H1 (cell line): ENCODE measurements at regions not wholly inside any gene's neighbourhood (a gene's known extent, or its start where the extent isn't known, plus 50 kb on each side); places are given as distances from the start of the nearest gene placed in this dataset.

Experiments used
- CTCF ChIA-PET: fragments of 300-600 bp; sonication (Branson Sonifier 250); formaldehyde crosslinking; loops from one replicate; lab custom pipeline; 2021; ENCODE audit not compliant: partially characterized antibody; lab: Charles Lee
- POLR2A ChIA-PET: fragments of 300-600 bp; sonication (Branson Sonifier 250); formaldehyde crosslinking; loops from one replicate; lab custom pipeline; 2021; ENCODE audit warnings: inconsistent platforms; ENCODE audit not compliant: partially characterized antibody; lab: Charles Lee
- DNase-seq, 2 experiments: peaks; one replicate each; pipeline versions ENCODE4 v3.0.0 to v3.0.0-alpha.2; 2010 to 2022; ENCODE audit warnings: low spot score in 2 of 2, low read depth in 1 of 2, mixed read lengths in 1 of 2
- FAIRE-seq: peaks from 2 replicates; lab custom pipeline; 2011; peaks lifted over from hg19 to GRCh38; lab: Jason Lieb, UNC
- H2AFZ ChIP-seq: 2 replicates; pipeline ENCODE4 v1.8.1; 2012; ENCODE audit warnings: low read length, inconsistent platforms
- H2AK5ac ChIP-seq: 2 replicates; pipeline ENCODE4 v1.6.1; 2013; ENCODE audit warnings: low read depth, low read length
- H2BK120ac ChIP-seq: replicated peaks from 2 replicates; pipeline ENCODE3; 2013; ENCODE audit warnings: low read depth, low read length, inconsistent platforms
- H2BK12ac ChIP-seq: 2 replicates; pipeline ENCODE4 v1.6.1; 2013; ENCODE audit warnings: low read depth, low read length
- H2BK15ac ChIP-seq: 2 replicates; pipeline ENCODE4 v1.6.1; 2013; ENCODE audit warnings: low read length
- H2BK20ac ChIP-seq: 2 replicates; pipeline ENCODE4 v1.6.1; 2013; ENCODE audit warnings: low read length
- H2BK5ac ChIP-seq: 2 replicates; pipeline ENCODE4 v1.6.1; 2013; ENCODE audit warnings: low read depth, low read length
- H3K14ac ChIP-seq: 2 replicates; pipeline ENCODE4 v1.6.1; 2013; ENCODE audit warnings: inconsistent platforms; ENCODE audit not compliant: insufficient read length
- H3K18ac ChIP-seq: 2 replicates; pipeline ENCODE4 v1.6.1; 2013; ENCODE audit warnings: low read length; ENCODE audit errors: extremely low read depth
- H3K23ac ChIP-seq: 2 replicates; pipeline ENCODE4 v1.6.1; 2013; ENCODE audit warnings: inconsistent platforms; ENCODE audit not compliant: insufficient read length
- H3K23me2 ChIP-seq: 2 replicates; pipeline ENCODE4 v1.6.1; 2013; ENCODE audit warnings: low read depth, low read length
- H3K27ac ChIP-seq: 2 replicates; pipeline ENCODE4 v1.6.1; 2011; ENCODE audit warnings: low read depth, low read length, inconsistent platforms
- H3K27me3 ChIP-seq, 4 experiments: replicated peaks in 1 of 4; 1 replicate in 1 of 4; 2 replicates in 3 of 4; pipeline versions ENCODE4 v1.6.1 to v1.8.1; 2011 to 2013; ENCODE audit warnings: low read length in 3 of 4, mild to moderate bottlenecking in 3 of 4, inconsistent platforms in 2 of 4, mixed read lengths in 2 of 4, moderate library complexity in 1 of 4; ENCODE audit not compliant: control insufficient read depth in 3 of 4, insufficient read depth in 3 of 4; ENCODE audit errors: extremely low read depth in 1 of 4
- H3K36me3 ChIP-seq, 4 experiments: 2 replicates each; pipeline versions ENCODE4 v1.6.1 to v1.8.1; 2011 to 2013; ENCODE audit warnings: mild to moderate bottlenecking in 4 of 4, low read length in 3 of 4, moderate library complexity in 2 of 4, control low read depth in 1 of 4, inconsistent platforms in 1 of 4; ENCODE audit not compliant: insufficient read depth in 4 of 4, control insufficient read depth in 2 of 4
- H3K4ac ChIP-seq: replicated peaks from 2 replicates; pipeline ENCODE3; 2013; ENCODE audit warnings: low read length, low read depth, mixed read lengths, inconsistent platforms; ENCODE audit not compliant: insufficient read length
- H3K4me1 ChIP-seq, 4 experiments: replicated peaks in 1 of 4; 1 replicate in 1 of 4; 2 replicates in 3 of 4; pipeline versions ENCODE4 v1.6.1 to v1.8.1; 2011 to 2013; ENCODE audit warnings: low read length in 3 of 4, inconsistent platforms in 2 of 4, mixed read lengths in 1 of 4; ENCODE audit not compliant: insufficient read depth in 4 of 4, control insufficient read depth in 3 of 4
- H3K4me2 ChIP-seq, 2 experiments: 2 replicates each; pipeline versions ENCODE4 v1.6.1 to v1.8.1; 2011 to 2013; ENCODE audit warnings: low read depth in 2 of 2, low read length in 2 of 2, control low read depth in 1 of 2, inconsistent platforms in 1 of 2, mild to moderate bottlenecking in 1 of 2; ENCODE audit not compliant: insufficient read depth in 1 of 2
- H3K4me3 ChIP-seq, 4 experiments: fragments of 200-600, 300-600 bp in 1 of 4; sonication (generic), shearing (Covaris generic), sonication (Bioruptor Twin) in 1 of 4; 2 replicates each; pipeline versions ENCODE4 v1.5.1 to v1.8.1; 2011 to 2016; ENCODE audit warnings: low read length in 4 of 4, low read depth in 3 of 4, control low read depth in 2 of 4, inconsistent platforms in 2 of 4, mild to moderate bottlenecking in 2 of 4, mixed read lengths in 1 of 4, moderate library complexity in 1 of 4; ENCODE audit not compliant: insufficient read depth in 2 of 4; ENCODE audit errors: extremely low read depth in 1 of 4
- H3K56ac ChIP-seq: replicated peaks from 2 replicates; pipeline ENCODE3; 2013; ENCODE audit warnings: low read depth, mild to moderate bottlenecking, mixed read lengths, low read length, inconsistent platforms; ENCODE audit not compliant: insufficient read length
- H3K79me1 ChIP-seq: 2 replicates; pipeline ENCODE4 v1.6.1; 2013; ENCODE audit warnings: low read depth, low read length, control low read depth
- H3K79me2 ChIP-seq, 2 experiments: 2 replicates each; pipeline versions ENCODE4 v1.6.1 to v1.8.1; 2012 to 2013; ENCODE audit warnings: low read length in 2 of 2, mild to moderate bottlenecking in 2 of 2, inconsistent platforms in 1 of 2; ENCODE audit not compliant: insufficient read depth in 2 of 2, control insufficient read depth in 1 of 2
- H3K9ac ChIP-seq, 4 experiments: replicated peaks in 1 of 4; 1 replicate in 1 of 4; 2 replicates in 3 of 4; pipeline versions ENCODE4 v1.6.1 to v1.8.1; 2011 to 2013; ENCODE audit warnings: low read depth in 3 of 4, low read length in 3 of 4, control low read depth in 2 of 4, mild to moderate bottlenecking in 2 of 4, moderate library complexity in 2 of 4, inconsistent platforms in 1 of 4; ENCODE audit errors: extremely low read depth in 1 of 4
- H3K9me3 ChIP-seq, 2 experiments: 2 replicates each; pipeline versions ENCODE4 v1.6.1 to v1.8.1; 2012 to 2013; ENCODE audit warnings: mild to moderate bottlenecking in 2 of 2, moderate library complexity in 2 of 2, control low read depth in 1 of 2, inconsistent platforms in 1 of 2, low read depth in 1 of 2, low read length in 1 of 2, mixed read lengths in 1 of 2; ENCODE audit not compliant: insufficient read depth in 2 of 2
- H4K20me1 ChIP-seq, 2 experiments: replicated peaks in 1 of 2; 2 replicates each; pipeline versions ENCODE3 to v1.8.1; 2011 to 2013; ENCODE audit warnings: inconsistent platforms in 2 of 2, low read length in 2 of 2, mild to moderate bottlenecking in 1 of 2; ENCODE audit not compliant: insufficient read depth in 2 of 2, control insufficient read depth in 1 of 2
- H4K5ac ChIP-seq: 2 replicates; pipeline ENCODE4 v1.6.1; 2013; ENCODE audit warnings: low read length, low read depth, mixed read lengths, inconsistent platforms; ENCODE audit not compliant: insufficient read length
- H4K8ac ChIP-seq: 2 replicates; pipeline ENCODE4 v1.8.0; 2013; ENCODE audit warnings: mild to moderate bottlenecking, moderate library complexity, low read length, inconsistent platforms; ENCODE audit not compliant: insufficient read depth; ENCODE audit errors: extremely low read depth
- H4K91ac ChIP-seq: replicated peaks from 2 replicates; pipeline ENCODE3; 2013; ENCODE audit warnings: low read length, mixed read lengths, inconsistent platforms; ENCODE audit not compliant: insufficient read length
- JUND ChIP-seq: IDR thresholded peaks from 2 replicates; pipeline ENCODE4 v1.6.1; 2011; ENCODE audit warnings: mild to moderate bottlenecking, improper control_type of control experiment, low read length
- KDM1A ChIP-seq: fragments of 200-600, 300-600 bp; sonication (generic); IDR thresholded peaks from 2 replicates; pipeline ENCODE4 v1.7.1; 2016; ENCODE audit warnings: mild to moderate bottlenecking, low read length, borderline replicate concordance
- MAFK ChIP-seq: IDR thresholded peaks from 2 replicates; pipeline ENCODE4 v1.6.1; 2012; ENCODE audit warnings: low read depth, mild to moderate bottlenecking, improper control_type of control experiment, low read length
- SUZ12 ChIP-seq: fragments of 200-600 bp; sonication (generic); IDR thresholded peaks from 2 replicates; pipeline ENCODE4 v1.6.1; 2012; ENCODE audit warnings: mild to moderate bottlenecking, inconsistent platforms, low read length, moderate library complexity, mixed read lengths
- WGBS, 2 experiments: shearing (Covaris generic) in 1 of 2; methylation state at CpG; one replicate each; pipeline versions ENCODE4 v1.1.6 to v1.1.7; 2013 to 2015; ENCODE audit warnings: low lambda C conversion rate in 2 of 2, mixed read lengths in 2 of 2, inconsistent platforms in 1 of 2, low coverage in 1 of 2, missing lambda C conversion rate in 1 of 2; ENCODE audit not compliant: insufficient replicate concordance in 2 of 2, insufficient coverage in 1 of 2, insufficient read length in 1 of 2; ENCODE audit errors: extremely low coverage in 1 of 2, missing lambda C conversion rate in 1 of 2; 5-methylcytosine and 5-hydroxymethylcytosine counted together

DNA sequence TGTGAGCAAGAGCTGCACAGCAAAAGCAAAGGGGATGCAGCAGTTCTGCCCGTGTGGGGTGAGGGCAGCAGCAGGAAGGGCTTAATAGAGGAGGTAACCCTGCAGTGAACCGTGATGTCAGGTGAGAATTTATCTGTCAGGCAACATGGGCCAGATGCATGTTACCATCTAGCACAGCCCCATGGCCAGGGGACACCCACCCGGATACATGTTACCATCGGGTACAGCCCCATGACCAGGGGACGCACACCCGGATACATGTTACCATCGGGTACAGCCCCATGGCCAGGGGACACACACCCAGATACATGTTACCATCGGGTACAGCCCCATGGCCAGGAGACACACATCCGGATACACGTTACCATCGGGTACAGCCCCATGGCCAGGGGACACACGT, 99.4 kb downstream of the RBFOX3 start:
- H2BK5ac ChIP-seq: no peak overlapping the region
- no peaks in the 10 kb centered on the region for H4K20me1 ChIP-seq
- FAIRE-seq (no peak), DNase-seq (no peak)
- no peak overlapping the region for H3K9ac ChIP-seq
- no peaks in the 10 kb centered on the region for H3K36me3 ChIP-seq
- no peak overlapping the region for H3K4ac ChIP-seq
- peaks cover 4 to 14% of the 10 kb centered on the region in 2 experiments; a peak in 2 of 4 replicates for H3K9me3 ChIP-seq
- CTCF ChIA-PET: no interaction called here
- no peak overlapping the region for H4K5ac ChIP-seq
- no peak overlapping the region for H3K4me3 ChIP-seq
- H2AK5ac ChIP-seq: no peak overlapping the region
- no peak overlapping the region for H4K91ac ChIP-seq
- no peak overlapping the region for H2BK20ac ChIP-seq
- no peak overlapping the region for H3K56ac ChIP-seq
- H3K23me2 ChIP-seq: no peaks in the 10 kb centered on the region
- no peak overlapping the region for H3K4me2 ChIP-seq
- no peak overlapping the region for H2AFZ ChIP-seq
- no peak overlapping the region for H2BK15ac ChIP-seq
- no peak overlapping the region for H3K23ac ChIP-seq
- no peak overlapping the region for H4K8ac ChIP-seq
- peaks cover 0 to 3% (median under 1%) of the 10 kb centered on the region in 4 experiments; a peak in 3 of 7 replicates for H3K4me1 ChIP-seq
- H3K14ac ChIP-seq: no peak overlapping the region
- no peak overlapping the region for H3K27ac ChIP-seq
- WGBS, 2 experiments: 80% methylated on average over 12 of the region's 12 CpGs; no CpG with 5 or more reads in 1 of the 2 experiments
- H2BK120ac ChIP-seq: no peak overlapping the region
- no peaks in the 10 kb centered on the region; a peak in 1 of 7 replicates for H3K27me3 ChIP-seq
- H2BK12ac ChIP-seq: no peak overlapping the region
- H3K18ac ChIP-seq: no peak overlapping the region
- POLR2A ChIA-PET: no interaction called here
- no peaks in the 10 kb centered on the region for H3K79me2 ChIP-seq
- no peaks in the 10 kb centered on the region for H3K79me1 ChIP-seq
- TF ChIP-seq MAFK: no peak
- TF ChIP-seq JUND: no peak
- no peak for TF ChIP-seq KDM1A
- TF ChIP-seq SUZ12: no peak
